HG02610 (cell line): ENCODE measurements at regions not wholly inside any gene's neighbourhood (a gene's known extent, or its start where the extent isn't known, plus 50 kb on each side); places are given as distances from the start of the nearest gene placed in this dataset.
"Not testable (repeated sequence)": the region's sequence is repeated elsewhere in the genome, so short reads cannot be mapped to it uniquely, and the experiment has no call there.

Experiments
- ATAC-seq: cut with Tn5 transposase; IDR thresholded peaks from one replicate; pipeline ENCODE4 v1.9.1; 2021; ENCODE audit warnings: mild to moderate bottlenecking, moderate library complexity; ENCODE audit not compliant: unreplicated experiment

DNA sequence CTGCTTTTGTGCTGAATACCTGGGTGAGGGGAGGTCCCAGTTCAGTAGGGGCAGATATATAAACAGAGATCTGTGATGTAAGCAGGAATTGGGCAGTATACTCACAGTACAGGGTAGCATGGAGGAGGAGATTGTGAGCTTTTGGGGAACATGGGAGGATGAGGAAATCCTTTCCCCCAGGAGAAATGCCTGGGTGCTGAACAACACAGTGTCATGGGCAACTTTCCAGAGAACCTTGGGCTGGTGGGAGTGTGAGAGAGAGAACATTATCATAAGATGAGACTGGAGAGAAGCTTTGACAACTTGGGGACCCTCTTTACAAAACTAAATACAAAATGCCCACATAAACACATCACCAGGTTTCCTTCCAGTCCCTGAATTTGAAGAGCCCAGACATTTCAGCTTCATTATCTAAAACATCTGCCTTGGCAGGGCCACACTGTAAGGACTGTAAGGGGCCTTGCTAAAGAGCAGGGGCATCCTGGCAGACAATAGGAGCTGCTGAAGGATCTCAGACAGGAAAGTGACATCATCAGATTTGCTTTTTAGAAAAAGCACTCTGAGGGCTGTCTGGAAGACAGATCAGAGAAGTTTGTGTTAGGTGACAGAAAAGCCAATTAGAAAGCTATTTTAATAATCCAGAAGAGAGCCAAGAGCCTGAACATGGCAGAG, 105.1 kb upstream of the FOXN2 start:
- no peak for ATAC-seq

DNA sequence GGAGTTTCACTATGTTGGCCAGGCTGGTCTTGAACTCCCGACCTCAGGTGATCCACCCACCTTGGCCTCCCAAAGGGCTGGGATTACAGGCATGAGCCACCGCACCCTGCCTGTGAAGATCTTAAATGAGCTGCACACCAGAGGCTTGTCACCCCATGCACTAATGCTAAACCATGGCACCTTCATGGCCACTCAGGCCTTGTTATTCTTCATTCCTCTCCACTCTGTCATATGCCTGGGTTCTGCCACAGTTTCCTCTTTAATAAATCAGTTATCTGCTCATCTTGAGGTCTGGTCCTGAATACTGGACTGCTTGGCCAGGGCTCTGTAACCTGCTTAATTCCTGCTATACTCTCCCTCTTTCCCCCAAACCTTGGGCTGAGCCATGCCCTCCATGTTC, 104.3 kb upstream of the FOXN2 start:
- ATAC-seq, result no peak

DNA sequence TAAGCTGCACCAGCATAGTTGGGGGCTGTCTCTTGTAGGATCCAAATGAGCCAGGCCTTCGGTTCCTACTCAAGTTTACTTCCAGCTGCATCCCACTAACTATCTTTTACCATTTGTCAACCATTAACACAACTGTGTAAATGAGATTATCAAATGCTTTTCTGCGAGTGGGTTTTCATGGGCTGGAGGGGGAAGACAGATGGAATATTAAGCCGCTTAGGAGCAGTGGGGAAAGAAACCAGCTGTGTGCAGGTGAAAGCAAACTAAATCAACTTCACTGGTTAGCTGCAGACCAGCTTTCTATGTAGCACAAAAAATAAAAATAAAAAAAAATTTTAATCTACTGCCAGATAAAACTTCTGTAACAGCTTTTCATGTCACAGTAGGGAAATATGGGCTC, 100.8 kb upstream of the FOXN2 start:
- ATAC-seq, result no peak

DNA sequence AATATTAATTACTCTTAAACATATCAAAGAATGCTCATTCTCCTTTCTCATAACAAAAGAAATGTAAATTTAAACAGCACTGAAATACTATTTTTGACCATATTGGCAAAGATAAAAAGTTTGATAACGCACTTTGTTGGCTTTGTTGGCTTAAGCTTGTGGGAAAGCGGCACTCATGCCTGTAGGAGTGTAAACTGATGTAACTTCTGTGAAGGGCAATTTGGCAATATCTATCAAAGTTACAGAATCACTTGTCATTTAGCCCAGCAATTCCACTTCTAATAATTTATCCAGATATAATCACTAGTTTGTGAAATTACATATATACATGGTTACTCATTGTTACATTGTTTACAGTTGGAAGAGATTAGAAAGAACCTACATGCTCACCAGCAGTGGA, 96.3 kb upstream of the FOXN2 start:
- ATAC-seq, result no peak

DNA sequence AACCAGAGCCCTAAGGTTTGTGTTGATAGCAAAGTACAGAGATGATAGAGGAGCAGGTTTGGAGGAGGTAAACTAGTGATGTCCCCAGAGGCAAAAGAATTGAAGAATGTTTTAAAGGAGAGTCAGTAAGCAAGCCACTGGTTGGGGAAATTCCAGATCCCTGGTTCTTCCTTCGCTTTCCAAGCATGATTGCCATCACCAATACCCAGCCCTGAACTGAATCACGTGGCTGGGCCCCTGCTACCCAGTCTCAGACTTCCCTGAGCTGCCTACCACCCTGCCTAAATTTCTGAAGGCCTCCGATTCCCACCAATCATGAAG, 95.3 kb upstream of the FOXN2 start:
- ATAC-seq, result no peak

DNA sequence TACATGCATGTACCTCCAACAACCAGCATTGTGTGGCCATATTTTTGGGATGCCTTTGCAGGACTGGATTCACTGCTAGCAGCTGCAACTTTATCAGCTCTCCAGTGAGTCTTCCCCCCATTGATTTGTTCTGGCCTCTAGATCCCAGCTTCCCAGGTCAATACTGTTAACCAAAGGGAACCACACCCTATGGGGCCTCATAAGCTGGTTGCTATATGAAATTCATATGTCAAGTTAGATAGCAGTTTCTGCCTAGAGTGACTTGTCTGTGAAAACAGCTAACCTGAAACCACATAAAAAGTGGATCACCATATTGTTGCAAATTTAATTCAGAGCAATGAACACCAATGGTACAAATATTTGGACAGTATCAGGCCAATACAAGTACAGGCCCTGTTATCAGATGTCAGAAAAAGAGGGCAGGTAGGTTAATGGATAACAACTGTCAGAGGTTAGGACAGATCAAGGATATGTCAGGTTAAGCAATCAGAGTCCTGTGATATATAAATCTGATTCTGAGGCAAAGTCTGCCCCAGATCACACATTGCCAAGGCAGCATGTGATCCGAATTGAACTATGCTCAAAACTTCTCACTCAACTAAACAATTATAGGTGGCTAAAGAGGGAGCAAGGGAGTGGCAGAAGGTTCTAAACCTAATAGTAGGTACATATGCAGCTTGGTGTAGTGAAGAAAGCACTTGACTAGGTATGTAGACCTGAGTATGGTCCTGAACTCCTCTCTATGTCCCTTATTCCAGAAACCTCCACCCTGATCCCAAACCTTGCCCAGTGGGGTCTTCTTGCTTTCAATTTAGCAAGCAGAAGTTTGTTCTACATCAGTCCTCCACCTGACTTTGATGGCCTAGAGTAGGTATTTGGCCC, 94.7 kb upstream of the FOXN2 start:
- ATAC-seq, result no peak

DNA sequence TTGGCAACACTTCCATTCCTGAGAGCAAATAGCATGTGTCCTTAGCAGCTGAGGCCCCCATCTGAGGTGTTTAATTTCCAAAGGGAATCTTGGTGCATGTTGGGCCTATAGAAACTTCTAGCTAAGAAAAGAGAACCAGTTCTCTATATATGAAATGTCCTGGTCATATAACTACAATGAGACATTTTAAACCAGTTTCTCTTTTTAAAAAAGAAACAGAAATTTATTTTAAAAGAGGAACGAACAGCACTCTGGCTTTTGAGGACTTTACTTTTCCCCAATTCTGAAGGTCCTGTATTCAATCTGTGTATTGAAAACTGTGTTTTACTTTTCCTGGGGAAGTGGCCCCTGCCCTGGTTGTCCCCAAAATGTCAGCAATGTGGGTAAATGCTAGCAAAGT, 94.0 kb upstream of the FOXN2 start:
- no peak for ATAC-seq

DNA sequence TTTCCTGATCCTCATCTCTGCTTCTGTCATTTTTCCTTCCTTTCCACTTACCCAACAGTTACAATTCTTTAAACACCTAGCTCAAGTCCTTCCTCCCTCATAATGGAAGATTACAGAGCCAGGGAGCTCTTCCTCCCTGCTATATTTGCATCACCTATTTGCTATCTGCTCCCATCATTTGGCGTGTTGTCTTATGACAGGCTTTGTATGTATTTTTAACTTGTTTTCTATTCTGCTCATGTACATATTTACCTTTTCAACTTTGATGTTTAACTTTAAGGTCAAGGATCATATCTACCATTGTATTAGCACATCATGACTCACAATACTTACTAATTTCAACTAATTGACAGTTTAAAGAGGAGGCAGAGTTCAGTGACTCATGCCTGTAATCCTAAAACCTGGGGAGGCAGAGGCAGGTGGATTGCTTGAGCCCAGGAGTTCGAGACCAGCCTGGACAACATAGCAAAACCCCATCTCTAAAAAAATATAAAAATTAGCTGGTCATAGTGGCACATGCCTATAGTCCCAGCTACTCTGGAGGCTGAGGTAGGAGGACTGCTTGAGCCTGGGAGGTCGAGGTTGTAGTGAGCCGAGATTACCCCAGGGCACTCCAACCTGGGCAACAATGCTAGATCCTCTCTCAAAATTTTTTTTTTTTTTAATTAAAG, 92.5 kb upstream of the FOXN2 start:
- ATAC-seq, result no peak

DNA sequence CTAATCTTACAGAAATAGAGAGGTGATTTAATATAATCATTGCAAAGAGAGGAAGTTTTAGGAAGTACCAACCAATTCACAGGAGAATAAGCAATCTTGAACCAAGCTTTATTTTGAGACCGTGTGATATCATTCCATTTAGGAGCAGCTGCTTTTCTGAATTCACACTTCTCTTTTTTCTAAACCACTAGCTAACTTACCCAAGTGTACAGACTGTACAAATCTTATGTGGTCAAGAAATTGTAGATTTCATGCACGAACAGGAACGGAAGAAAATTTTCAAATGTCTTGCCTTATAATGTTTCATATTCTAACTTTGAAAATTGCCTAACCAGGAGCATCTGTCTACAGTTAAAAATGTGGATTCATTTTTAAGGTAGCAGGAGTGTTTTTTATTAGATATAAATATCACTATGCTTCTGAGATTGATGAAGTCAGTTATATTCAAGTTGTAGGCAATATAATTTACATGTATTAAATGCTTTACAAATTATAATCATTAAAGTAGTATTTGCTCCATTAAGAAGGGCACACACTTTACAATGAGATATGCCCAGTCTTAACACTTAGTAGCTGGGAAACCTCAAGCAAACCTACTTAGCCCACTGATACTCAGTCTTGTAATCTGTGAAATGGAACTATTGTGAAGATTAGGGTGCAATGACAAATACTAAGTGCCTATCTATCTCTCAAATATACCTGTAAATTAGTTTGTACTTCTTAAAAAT, 86.7 kb upstream of the FOXN2 start:
- no peak for ATAC-seq

DNA sequence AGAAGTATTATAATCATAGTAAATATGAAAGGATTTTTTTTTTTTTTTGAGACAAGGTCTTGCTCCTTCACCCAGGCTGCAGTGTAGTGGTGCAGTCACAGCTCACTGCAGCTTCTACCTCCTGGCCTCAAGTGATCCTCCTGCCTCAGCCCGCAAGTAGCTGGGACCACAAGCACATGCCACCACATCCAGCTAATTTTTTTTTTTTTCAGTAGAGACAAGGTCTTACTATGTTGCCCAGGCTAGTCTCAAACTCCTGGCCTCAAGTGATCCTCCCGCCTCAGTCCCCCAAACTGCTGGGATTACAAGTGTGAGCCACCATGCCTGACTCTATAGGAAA, 86.2 kb upstream of the FOXN2 start:
- no peak for ATAC-seq

DNA sequence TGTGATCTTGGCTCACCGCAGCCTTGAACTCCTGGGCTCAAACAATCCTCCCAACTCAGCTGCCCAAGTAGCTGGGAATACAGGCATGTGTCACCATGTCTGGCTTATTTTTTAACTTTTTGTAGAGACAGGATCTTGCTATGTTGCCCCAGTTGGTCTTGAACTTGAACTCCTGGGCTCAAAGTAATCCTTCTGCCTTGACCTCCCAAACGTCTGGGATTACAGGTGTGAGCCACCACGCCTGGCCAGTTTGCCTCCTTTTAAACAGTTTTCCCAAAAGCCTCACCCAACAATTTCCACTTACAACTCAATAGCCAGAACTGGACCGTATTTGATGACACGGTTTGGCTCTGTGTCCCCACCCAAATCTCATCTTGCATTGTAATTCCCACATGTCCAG, 85.4 kb upstream of the FOXN2 start:
- ATAC-seq, result no peak

DNA sequence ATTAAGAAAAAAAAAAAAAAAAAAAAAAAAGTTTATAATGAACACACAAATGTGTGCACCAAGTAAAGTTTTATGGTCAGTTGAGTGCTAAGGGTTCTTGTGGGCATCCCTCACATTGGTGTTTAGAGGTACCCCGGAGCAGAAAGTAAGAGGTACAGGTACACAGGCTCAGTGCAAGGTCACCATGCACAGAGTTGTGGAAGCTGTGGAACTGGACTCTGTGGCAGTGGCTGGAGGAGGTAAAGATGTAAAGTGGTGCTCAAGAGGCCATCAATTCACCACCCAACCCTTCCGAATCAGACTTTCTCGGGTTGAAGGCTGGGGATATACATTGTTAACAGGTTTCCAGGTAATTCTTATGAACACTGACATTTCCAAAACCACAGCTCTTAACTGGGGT, 83.6 kb upstream of the FOXN2 start:
- ATAC-seq, result no peak

DNA sequence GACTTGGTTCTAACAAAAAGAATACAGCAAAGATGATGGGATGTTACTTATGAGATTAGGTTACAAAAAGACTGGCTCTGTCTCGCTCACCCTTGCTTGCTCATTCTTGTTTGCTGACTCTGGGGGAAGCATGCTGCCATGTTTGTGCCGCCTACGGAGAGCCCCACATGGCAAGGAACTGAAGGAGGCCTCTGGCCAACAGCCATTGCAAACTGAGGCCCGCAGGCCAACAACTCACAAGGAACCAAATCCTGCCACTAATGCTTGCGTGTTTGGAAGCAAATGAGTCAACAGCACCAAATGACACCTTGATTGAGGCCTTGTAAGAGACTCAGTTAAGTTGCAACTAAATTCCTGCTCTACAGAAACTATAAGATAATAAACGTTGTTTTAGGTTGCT, 82.1 kb upstream of the FOXN2 start:
- no peak for ATAC-seq

DNA sequence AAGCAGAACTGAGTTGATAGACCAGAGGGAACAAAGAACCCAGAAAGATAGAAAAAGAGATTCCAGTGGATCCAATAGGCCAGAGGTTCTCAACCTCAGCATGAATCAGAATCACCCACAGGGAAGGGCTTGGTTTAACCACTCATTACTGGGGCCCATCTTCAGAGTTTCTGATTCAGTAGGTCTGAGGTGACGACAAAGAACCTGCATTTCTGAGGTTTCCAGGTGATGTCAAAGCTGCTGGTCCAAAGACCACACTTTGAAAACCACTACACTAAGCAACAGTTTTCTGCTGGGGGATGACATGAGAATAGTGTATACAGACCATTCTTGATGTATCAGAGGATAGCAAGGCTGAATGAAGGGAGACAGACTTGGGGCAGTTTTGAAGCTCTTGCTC, 81.5 kb upstream of the FOXN2 start:
- ATAC-seq, result no peak

DNA sequence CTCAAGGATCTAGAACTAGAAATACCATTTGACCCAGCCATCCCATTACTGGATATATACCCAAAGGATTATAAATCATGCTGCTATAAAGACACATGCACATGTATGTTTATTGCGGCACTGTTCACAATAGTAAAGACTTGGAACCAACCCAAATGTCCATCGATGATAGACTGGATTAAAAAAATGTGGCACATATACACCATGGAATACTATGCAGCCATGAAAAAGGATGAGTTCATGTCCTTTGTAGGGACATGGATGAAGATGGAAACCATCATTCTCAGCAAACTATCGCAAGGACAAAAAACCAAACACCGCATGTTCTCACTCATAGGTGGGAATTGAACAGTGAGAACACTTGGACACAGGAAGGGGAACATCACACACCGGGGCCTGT, 80.7 kb upstream of the FOXN2 start:
- not testable (repeated sequence) for ATAC-seq

DNA sequence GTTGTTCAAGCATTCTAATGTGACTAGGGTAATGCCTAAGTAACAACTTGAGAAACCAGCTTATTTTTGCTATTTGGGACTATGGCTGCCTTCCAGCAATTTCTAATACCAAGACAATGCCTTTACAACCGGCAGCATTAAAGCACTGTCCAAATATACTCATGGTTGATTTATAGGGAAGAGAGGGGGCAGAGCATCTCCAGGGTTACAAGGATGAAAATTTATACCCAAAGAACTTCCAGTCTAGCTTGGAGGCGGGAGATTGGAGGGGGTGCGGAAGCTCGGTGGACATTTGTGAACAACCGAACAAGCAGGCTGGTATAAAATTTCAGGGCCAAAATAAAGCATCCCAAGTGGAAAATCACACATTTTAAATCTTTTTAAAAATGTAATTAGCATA, 79.4 kb upstream of the FOXN2 start:
- ATAC-seq, result no peak

DNA sequence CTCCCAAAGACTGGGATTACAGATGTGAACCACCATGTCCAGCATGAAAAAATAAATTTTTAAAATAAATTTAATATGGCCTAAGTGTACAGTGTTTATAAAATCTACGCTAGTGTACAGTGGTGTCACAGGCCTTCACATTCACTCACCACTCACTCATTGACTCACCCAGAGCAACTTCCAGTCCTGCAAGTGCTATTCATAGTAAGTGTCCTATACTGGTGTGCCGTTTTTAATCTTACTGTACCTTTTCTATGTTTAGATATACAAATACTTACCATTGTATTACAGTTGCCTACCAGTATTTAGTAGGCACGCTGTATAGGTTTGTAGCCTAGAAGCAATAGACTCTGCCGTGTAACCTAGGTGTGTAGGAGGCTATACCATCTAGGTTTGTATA, 76.1 kb upstream of the FOXN2 start:
- ATAC-seq, result no peak

DNA sequence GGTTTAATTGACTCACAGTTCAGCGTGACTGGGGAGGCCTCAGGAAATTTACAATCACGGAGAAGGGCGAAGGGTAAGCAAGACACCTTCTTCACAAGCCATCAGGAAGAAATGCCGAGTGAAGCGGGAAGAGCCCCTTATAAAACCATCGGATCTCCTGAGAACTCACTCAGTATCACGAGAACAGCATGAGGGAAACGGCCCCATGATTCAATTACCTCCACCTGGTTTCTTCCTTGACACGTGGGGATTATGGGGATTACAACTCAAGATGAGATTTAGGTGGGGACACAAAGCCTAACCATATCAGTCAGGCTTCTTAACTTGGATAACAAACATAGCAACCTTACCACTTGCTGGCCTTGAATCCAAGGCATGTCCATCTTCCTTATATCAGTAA, 73.6 kb upstream of the FOXN2 start:
- no peak for ATAC-seq

DNA sequence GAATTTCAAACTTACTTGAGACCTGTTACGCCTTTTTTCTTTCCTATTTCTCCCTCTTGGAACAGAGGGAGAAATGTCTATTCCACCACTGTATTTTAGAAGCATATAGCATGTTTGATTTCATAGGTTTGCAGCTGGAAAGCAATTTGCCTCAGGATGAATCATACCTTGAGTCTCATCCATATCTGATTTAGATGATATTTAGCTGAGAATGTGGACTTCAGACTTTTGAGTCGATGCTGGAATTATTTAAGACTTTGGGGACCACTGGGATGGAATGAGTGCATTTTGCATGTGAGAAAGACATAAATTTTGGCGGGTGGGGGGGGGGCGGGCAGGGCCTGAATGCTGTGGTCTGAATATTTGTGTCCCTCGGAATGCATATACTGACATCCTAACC, 67.3 kb upstream of the FOXN2 start:
- no peak for ATAC-seq

DNA sequence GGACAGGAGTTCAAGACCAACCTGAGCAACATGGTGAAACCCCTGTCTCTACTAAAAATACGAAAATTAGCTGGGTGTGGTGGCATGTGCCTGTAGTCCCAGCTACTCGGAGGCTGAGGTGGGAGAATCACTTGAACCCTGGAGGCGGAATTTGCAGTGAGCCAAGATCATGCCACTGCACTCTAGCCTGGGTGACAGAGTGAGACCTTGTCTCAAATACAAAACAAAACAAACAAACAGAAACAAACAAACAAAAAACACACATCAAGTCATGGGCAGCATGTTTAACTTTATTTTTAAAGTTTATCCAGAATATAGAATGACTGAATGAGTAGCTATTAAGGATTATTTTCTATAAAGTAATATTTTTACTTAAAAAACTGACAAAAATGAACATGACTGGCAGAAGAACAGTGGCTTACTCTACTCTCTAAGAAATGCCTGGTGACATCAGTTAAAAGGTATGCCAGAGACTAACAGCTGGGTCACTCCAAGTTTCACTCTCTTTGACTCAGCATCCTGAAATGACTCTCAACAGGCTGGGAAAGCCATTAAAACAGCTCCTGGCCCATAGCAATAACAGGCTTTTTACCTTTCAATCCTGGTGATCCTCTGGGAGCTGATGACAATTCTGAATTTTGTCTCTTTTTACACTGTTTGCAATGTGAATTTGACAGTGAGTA, 66.1 kb upstream of the FOXN2 start:
- peak; percentile 97 for ATAC-seq

DNA sequence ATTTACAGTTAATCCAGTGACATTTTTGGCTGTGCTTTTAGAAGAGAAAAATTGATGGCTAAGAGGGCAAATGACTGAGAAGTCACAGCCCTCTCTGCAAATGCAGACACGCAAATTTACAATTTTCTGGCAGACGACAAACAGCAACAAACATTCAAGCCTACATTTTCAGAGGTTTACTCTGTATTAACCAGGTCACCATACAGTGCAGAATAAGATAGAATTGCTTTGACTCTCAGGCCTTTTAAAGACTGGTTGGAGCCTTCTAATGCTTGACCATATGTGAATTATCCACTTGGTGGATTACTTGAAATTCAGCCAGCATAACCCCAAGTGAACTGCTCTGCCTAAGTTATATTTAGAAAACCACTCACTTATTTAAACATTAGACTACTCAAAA, 65.5 kb upstream of the FOXN2 start:
- ATAC-seq, result no peak
